ENCODE measurements at regions not wholly inside any gene's neighbourhood (a gene's known extent, or its start where the extent isn't known, plus 50 kb on each side); places are given as distances from the start of the nearest gene placed in this dataset.

GRCh38 chr4:59729321-59729720 lies 1470.8 kb upstream of the ADGRL3 start:
- H3K27me3 ChIP-seq (ENCODE audit: control insufficient read depth, insufficient read depth, low read length): no peaks in the 10 kb centered on the region

DNA sequence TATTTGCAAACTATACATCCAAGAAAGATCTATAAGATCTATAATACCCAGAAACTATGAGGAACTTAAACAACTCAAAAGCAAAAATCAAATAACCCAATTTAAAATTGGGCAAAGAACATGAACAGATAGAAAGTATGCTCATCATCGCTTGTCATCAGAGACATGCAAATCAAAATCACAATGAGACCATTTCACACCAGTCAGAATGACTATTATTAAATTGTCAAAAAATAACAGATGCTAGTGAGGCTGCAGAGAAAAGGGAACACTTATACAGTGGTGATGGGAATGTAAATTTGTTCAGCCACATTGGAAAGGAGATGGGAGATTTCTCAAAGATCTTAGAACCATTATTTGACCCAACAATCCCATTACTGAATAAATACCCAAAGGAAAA lies 1451.7 kb upstream of the ADGRL3 start:
- no peak for DNase-seq (ENCODE audit: low read depth)
- no peak overlapping the region for H3K4me3 ChIP-seq (ENCODE audit: low read depth, low read length)

More at GRCh38 chr4:59729321-59729720, 1470.8 kb upstream of the ADGRL3 start:
- no peak overlapping the region for H3K4me3 ChIP-seq (ENCODE audit: low read depth, low read length)
- TF ChIP-seq CTCF (IDR thresholded peaks at IDR 0.05; ENCODE audit: insufficient read depth, low read length, poor library complexity, severe bottlenecking): no peak
- DNase-seq (ENCODE audit: low read depth): no peak
- H3K36me3 ChIP-seq (ENCODE audit: control insufficient read depth, insufficient read depth, low read length): no peaks in the 10 kb centered on the region

DNA sequence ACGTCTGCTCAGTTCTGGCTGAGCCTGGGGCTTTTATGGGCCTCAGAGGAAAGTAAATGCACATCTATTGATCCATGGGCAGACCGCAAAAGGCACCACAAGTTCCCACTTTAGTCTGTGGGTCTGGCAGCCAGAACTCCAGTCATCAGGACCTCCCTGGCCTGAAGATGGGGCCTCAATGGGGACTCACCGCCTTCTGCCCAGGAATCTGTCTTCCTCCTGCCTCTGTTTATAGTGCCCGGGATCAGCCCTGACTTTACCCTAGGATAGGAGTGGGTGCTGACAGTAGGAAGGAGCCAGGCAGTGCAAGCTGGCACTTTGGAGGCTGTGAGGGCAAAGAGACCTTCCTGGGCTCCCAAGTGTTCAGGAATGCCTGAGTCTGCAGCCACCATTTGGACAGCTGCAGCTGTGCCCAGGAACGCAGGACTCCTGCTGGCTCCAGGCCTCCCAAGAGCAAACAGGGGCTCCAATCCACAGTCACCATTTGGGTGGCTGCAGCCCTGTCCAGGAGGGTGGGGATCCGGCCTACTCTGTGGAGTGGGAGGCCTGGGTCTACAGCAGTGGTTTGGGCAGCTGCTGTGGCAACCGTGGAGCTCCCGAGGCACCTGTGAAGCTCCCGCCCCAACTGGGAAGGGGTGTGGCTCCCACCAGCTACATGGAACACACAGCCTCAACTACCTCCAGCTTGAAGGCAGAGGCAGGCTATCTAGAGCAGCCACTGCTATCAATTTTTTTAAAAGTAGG lies 1440.9 kb upstream of the ADGRL3 start:
- no peak overlapping the region for H3K4me3 ChIP-seq (ENCODE audit: low read depth, low read length)
- no peaks in the 10 kb centered on the region for H3K36me3 ChIP-seq (ENCODE audit: control insufficient read depth, insufficient read depth, low read length)
- H3K27me3 ChIP-seq (ENCODE audit: control insufficient read depth, insufficient read depth, low read length): no peaks in the 10 kb centered on the region
- no peak for TF ChIP-seq CTCF (IDR thresholded peaks at IDR 0.05; ENCODE audit: insufficient read depth, low read length, poor library complexity, severe bottlenecking)
- DNase-seq (ENCODE audit: low read depth): no peak

More for the DNA sequence above, 1451.7 kb upstream of the ADGRL3 start:
- no peak for TF ChIP-seq CTCF (IDR thresholded peaks at IDR 0.05; ENCODE audit: insufficient read depth, low read length, poor library complexity, severe bottlenecking)
- Histone ChIP-seq H3K36me3 (ENCODE audit: control insufficient read depth, insufficient read depth, low read length) (no peaks in the 10 kb centered on the region), H3K27me3 (ENCODE audit: control insufficient read depth, insufficient read depth, low read length) (no peaks in the 10 kb centered on the region)

DNA sequence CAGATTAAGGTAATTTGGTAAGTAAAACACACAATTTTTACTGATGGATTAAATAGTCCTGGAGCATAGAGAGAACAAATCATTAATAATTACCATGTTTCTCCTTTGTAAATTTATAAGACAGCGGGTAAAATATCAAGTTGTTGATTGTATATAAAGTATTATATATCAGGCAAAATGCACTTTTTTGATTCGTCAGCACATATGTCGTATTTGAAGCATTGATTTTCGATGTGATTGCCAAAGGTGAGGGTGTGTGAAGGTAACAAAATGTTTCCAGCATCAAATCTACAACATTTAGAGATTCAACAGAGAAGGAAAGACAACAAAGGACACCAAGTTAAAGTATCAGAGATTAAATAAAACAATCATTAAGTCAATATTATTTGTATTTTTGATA lies 1437.8 kb upstream of the ADGRL3 start:
- no peaks in the 10 kb centered on the region for H3K27me3 ChIP-seq (ENCODE audit: control insufficient read depth, insufficient read depth, low read length)
- DNase-seq (ENCODE audit: low read depth): no peak
- H3K4me3 ChIP-seq (ENCODE audit: low read depth, low read length): no peak overlapping the region
- no peaks in the 10 kb centered on the region for H3K36me3 ChIP-seq (ENCODE audit: control insufficient read depth, insufficient read depth, low read length)
- no peak for TF ChIP-seq CTCF (IDR thresholded peaks at IDR 0.05; ENCODE audit: insufficient read depth, low read length, poor library complexity, severe bottlenecking)

DNA sequence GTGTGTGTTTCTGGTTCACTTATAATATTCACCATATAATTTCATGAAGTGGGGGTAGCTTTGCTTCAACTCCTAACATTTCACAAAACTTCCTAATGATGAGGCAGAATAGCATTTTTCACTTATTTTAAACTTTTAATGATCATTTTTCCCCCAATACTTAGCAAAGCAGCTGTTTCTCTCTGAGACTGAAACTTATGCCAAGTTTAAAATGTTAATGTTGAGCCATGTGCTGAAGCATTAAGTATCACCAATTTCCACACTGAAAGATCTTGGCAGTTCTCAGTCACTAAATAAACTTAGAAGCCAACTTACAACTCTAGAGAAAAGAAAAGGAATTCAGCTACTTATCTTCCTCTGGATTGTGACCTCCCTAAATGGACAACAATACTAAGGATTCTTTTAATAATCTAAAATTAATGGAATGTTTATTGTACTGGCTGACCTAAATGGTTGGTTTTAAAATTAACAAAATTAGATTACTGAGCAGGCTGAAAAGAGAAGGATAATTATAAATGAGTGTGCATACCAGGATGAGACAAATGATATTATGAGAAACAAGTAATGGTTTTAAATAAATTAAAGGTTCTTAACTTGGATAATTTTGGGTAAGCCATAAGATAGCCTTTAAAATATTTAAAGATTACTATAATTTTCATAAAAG lies 1429.4 kb upstream of the ADGRL3 start:
- Histone ChIP-seq H3K27me3 (ENCODE audit: control insufficient read depth, insufficient read depth, low read length) (no peaks in the 10 kb centered on the region), H3K36me3 (ENCODE audit: control insufficient read depth, insufficient read depth, low read length) (no peaks in the 10 kb centered on the region), H3K4me3 (ENCODE audit: low read depth, low read length) (no peak overlapping the region)
- no peak for TF ChIP-seq CTCF (IDR thresholded peaks at IDR 0.05; ENCODE audit: insufficient read depth, low read length, poor library complexity, severe bottlenecking)
- DNase-seq (ENCODE audit: low read depth): no peak

All from kidney epithelial cell (primary cell).